GM21737 (cell line): ENCODE measurements at regions not wholly inside any gene's neighbourhood (a gene's known extent, or its start where the extent isn't known, plus 50 kb on each side); places are given as distances from the start of the nearest gene placed in this dataset.

ENCODE experiments used
- ATAC-seq: cut with Tn5 transposase; IDR thresholded peaks from one replicate; pipeline ENCODE4 v1.9.1; 2021; ENCODE audit warnings: mild to moderate bottlenecking, moderate library complexity; ENCODE audit not compliant: unreplicated experiment

GRCh38 chr9:110047232-110047954, 160.6 kb downstream of the C9orf152 start:
- peak; percentile 24 for ATAC-seq

DNA sequence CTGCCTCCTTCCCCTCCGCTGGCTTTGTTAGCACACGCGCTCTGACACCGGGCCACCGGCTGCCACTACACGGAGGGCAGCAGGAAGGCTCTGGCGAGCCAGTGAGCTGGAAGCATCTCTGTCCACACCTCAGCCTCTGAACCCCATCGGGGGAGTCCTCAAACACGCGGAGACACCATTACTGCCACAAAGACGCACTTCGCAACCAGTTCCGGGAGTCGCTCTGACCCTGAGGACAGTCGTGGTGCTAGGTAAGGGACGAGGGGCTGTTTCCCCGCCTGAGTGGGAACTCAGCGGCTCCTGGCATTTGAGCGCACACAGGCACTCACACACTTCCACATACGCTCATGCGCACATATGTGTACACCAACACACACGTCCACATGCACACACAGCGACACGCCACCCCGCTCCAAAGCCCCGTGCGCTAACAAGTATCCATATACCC, 160.0 kb downstream of the C9orf152 start:
- peak; percentile 22 for ATAC-seq

DNA sequence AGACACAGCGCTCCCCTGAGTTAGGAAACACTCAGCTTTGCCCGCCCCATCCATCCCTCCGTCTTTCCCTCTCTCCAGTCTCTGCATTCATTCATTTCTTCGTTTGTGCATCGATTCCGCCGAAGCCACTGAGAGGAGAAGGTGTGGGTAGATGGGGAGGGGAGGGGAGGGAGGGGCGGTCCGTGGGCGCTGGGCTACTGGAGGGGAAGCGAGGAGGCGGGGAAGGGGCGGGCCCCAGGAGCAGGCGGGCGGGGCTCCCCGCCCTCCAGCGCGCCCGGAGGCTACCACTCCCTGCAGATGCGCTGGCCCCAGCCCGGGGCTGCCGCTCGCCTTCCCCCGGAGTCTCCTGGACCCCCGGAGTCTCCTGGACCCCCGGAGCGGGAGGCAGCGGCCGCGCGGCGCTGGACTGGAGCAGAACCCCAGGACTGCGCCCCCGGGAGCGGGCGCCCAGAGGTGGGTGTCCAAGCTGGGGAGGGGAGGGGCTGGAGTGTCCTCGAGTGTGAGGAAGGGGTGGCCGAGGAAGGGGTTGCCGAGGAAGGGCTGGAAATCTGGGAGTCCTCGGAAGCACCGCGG, 159.5 kb downstream of the C9orf152 start:
- peak; percentile 84 for ATAC-seq

DNA sequence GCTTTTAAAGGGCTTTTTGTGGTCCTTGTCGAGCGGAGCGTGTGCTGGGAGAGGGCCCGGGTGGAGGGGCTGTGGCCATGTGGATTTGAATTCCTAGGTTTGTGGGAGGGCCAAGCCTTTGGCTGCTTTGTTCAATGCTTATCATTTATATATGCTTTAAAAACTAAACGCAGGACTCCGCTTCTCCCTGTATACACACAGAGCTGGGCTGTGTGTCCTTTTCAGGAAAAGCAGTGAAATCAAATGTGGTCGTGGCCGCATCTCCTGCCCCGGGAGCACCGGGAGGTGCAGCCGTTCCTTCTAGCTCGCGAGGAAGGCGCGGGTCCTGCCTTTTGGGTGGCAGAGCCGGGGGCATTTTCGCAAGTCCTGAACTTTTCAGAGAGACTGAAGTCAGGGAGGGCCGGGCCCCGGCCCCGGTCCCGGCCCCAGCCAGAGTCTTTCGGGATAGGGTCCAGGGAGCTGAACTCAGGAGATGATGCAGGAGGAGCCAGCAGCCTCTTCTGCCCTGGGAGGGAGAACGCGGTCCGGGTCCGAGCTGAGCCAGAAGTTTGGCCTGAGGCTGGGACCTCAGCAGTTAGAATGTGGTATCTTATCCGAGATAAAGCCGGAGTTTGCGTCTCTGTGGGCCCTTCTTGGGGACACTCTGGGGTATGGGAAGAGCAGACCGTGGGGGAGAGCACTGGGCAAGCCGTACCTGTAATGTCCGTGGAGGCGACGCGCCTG, 158.8 kb downstream of the C9orf152 start:
- peak; percentile 9 for ATAC-seq

DNA sequence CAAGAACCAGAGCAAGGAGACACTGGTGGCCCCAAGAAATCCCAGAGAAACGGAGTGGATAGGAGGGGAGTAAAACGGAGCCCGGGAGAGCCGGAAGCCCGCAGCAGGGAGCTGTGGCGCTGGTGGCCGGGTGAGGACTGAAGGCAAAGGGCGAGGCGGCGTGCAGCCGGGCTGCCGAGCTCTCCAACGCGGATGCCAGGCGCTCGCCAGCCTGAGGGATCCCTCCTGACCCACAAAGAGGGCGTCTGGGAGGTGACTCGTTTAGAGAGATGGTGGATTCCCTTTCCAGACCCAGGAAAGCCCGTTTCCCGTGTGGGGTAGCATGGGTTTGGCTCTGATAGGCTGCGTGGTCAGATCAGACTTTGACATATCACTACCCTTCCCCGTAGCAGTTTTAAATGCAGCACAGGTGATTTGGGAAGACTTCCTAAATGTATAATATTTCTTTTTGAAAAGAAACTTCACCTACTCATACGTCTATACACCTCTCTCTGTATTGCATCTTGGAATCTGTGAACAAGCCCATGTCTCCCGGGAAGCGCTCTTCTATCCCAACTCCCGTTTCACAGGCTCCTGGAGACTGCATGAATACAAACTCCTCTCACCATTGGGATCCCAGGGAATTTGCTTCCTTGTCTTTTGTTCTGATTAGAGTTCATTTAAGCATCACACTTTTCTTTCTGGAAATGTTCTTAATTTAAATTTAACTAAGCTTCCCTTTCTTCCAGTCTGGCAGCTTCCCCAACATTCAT, 158.1 kb downstream of the C9orf152 start:
- peak; percentile 31 for ATAC-seq

GRCh38 chr9:110050925-110051355, 157.0 kb downstream of the C9orf152 start:
- no peak for ATAC-seq

DNA sequence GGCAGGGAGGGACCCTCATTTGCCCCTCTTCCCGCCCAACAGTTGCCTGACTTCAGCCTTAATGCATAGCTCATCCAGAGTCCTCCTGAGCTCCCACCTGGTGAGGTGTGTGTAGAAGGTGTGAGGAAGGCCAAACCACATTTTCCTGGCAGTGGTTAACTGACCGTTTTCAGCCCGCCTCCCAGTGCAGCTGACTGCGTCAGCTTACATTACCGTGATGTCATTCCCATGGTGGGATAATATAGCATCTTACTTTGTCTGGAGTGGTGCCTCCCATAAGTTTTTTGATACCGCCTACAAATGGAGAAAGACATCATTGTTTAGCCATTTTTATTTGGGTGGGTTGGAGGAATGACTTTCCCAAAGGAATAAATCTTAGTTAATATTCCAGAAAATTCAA, 151.9 kb downstream of the C9orf152 start:
- ATAC-seq = no peak

GRCh38 chr9:110058304-110058953, 149.5 kb downstream of the C9orf152 start:
- ATAC-seq = peak; percentile 71

DNA sequence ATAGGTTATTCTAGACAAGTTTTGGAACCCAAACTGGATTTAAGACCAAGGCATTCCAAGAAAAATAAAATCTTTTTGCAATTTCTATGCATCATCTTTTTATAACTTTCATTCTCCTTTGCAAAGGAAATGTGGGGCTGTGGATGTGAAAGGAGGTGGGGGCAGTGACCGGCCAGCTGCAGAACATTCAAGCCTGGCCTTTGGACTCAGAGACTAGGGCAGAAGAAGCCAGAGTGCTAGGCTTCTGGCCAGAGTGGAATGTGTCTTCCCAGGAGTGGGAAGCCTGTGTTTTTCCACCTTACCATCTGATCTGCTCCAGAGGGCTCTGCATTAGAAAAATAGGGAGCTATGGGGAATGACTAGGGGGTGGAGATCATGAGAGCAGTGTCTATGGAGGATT, 148.5 kb downstream of the C9orf152 start:
- ATAC-seq = no peak

- peak; percentile 56 for ATAC-seq
Observed at GRCh38 chr9:110064803-110065202, 143.2 kb downstream of the C9orf152 start.

DNA sequence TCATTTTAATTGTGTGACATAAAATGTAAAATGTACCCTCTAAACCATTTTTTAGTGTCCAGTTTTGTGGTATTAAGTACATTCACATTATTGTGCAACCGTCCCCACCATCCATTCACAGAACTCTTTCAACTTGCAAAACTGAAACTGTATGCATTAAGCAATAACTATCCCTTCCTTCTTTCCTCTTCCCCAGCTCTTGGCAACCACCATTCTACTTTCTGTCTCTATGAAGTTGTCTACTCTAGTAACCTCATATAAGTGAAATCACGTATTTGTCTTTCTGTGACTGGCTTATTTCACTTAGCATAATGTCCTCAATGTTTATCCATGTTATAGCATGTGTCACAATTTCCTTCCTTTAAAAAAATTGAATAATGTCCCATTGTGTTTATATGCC, 142.4 kb downstream of the C9orf152 start:
- peak; percentile 67 for ATAC-seq

- ATAC-seq = no peak
Observed at GRCh38 chr9:110066929-110067716, 140.8 kb downstream of the C9orf152 start.

DNA sequence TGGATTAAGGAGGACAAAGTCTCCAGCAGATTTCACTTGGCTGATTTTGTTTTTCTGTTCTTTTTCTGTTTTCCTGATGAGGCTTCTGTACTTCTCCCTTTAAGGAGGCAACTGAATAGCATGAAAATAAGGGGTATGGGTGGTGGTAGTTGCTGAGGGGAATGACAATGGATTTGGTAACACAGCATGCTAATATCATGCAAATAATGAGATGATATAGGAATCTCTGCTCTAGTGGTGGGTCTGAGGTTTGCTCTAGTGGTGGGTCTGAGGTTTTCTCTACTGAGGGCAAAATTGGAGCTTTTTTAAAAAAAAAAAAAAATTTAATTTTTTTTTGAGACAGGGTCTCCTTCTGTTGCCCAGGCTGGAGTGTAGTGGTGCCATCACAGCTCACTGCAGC, 139.7 kb downstream of the C9orf152 start:
- ATAC-seq = no peak

DNA sequence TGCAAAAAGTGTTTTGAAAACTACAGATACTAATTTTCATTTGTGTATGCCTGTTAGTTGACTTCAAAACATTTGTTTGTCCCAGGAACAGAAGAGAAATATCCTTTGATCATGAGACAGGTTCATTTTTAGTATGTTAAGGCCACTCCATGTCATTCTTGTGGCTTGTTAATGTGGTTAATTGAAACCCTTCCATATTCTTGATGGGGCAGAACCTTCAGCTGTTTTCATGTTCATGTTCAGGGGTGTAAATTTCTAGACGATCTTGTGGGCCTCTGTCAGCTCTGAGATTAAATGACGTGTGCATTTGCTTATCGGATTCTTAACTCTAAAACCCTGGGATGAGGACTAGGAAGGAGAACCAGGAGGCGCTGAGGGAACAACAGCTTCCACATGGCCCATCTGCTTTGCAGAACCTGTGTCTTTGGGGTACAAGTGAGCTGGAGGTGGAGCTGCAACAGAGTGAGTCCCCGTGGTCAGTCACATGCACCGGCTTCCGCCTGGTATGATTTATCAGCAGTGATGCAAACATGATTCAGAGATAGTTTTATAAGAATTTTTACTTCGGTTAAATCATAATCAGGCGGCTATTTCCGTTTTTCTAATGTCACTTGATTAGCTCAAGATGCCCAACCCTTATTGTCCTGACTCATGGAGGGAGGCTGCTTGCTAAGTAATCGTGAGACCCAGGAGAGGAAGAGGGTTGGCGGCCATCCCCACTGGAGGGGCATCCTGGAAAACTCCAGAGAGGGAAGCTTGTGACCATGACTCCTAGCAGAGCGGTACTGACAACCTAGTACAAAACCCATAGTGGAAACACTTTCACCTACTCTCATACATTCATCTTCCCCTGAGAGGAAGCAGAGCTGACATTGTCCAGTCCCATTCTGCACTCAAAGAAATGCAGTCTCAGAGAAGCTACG, 138.4 kb downstream of the C9orf152 start:
- ATAC-seq = no peak

DNA sequence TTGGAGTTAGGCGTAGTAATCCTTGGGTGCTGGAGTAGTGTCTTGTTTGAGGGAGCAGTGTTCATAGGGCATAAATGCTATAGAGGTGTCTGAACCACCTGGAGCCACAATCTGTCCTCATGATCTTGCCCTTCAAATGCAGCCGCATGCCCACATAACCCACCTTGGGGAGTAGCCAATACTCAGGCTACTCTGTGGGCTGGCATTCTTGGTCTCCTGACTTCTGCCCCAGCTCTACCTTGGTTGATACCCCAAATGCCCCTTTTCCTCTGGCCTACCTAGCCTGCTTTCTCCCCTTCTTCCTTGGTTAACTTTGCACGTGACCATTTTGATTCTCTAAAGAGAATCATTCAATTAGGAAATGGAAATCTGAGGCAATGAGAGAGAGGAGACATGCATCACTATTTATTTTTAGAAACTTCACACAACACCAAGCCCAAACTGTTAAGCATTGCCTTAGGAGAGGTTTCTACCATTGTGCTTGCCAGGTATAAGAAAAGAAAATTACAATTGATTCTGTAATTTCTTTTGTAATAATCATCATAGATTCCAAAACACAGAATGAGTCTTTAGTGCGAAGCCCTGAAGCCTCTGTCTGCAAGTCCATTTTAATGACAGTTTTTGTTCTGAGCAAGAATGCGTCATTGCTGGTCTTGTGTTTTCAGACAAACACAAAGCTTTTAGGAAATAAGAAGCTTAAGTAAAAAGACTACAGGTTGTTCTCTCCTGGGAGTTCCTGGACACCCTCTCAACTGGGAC, 135.2 kb downstream of the C9orf152 start:
- ATAC-seq = no peak

GRCh38 chr9:110073356-110073905, 134.5 kb downstream of the C9orf152 start:
- ATAC-seq = no peak

DNA sequence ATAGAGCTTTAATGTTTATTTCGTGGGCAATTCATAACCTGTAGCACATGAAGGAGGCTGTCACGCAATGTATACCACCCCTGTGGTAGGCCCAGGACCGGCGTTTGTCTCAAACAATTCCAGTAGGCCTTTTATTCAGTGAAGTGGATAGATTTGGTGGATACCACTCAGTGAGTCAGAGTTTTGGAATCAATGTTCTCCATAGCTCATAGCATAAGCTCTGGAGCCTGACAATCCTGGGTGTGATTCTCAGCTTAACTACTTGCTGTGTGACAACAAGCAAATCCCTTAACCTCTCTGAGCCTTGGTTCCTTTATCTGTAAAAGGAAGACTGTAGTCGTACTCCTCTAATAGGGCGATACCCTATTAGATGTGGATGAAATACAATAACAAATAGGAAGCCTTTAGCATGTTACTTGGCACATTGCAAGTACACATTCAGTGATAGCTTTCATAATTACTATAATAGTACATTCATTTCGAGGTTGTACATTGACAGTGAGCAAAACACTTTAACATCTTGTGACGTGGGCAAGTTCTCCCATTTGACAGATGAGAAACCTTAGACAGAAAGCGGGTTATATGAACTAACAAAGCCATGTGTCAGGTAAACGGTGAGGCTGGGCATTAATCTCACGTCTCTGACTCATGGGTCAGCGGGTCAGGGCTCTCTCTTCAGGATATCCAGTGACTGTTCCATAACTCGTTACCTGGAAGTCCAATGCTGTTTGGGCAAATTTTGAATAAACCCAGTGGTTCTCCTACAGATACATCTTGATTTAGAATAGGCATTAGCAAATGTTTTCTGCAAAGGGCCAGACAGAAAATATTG, 130.8 kb downstream of the C9orf152 start:
- no peak for ATAC-seq
